ENCODE measurements at regions not wholly inside any gene's neighbourhood (a gene's known extent, or its start where the extent isn't known, plus 50 kb on each side); places are given as distances from the start of the nearest gene placed in this dataset.

DNA sequence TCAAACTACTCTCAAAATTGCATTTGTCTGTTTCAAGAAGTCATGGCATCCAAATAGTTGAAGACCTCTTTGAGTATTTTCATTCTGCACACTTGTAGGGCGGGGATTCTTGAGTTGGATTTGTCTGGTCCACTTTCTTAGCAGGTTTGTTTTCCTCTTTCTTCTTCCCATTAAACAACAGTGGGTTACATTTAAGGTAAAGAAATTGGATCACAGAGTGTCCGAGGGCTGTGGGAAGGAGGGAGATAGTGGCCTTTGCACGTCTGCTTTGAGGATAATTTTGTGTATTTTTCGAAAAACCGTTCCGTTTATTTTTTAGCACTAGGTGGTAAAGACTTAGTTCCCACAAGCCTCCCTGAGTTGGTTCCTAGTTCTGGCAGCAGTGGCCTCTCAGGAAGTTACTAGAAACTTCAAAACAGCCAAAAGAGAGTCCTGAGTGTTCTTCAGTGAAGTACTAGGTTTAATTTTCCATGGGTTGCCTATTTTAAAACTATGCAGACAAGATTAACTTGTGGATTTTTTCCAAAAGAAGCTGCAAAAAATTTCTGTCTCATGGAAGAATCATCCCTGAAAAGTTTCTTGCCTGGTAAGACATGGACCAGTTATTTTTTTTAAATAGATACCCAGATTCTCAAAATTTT, 107.9 kb downstream of the CDC42EP3 start:
- intact Hi-C loops (cut with DNase I): no loop called here
- Histone ChIP-seq H3K27ac (no peak overlapping the region), H3K9me3 (no peaks in the 10 kb centered on the region), H3K4me1 (peaks cover 8% of the 10 kb centered on the region), H3K4me3 (no peak overlapping the region), H3K27me3 (ENCODE audit: low read depth) (no peaks in the 10 kb centered on the region), H3K36me3 (no peaks in the 10 kb centered on the region)
- ATAC-seq (no peak), DNase-seq (no peak)
- TF ChIP-seq, protein P1, sequence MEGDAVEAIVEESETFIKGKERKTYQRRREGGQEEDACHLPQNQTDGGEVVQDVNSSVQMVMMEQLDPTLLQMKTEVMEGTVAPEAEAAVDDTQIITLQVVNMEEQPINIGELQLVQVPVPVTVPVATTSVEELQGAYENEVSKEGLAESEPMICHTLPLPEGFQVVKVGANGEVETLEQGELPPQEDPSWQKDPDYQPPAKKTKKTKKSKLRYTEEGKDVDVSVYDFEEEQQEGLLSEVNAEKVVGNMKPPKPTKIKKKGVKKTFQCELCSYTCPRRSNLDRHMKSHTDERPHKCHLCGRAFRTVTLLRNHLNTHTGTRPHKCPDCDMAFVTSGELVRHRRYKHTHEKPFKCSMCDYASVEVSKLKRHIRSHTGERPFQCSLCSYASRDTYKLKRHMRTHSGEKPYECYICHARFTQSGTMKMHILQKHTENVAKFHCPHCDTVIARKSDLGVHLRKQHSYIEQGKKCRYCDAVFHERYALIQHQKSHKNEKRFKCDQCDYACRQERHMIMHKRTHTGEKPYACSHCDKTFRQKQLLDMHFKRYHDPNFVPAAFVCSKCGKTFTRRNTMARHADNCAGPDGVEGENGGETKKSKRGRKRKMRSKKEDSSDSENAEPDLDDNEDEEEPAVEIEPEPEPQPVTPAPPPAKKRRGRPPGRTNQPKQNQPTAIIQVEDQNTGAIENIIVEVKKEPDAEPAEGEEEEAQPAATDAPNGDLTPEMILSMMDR (IDR thresholded peaks at IDR 0.05): no peak

DNA sequence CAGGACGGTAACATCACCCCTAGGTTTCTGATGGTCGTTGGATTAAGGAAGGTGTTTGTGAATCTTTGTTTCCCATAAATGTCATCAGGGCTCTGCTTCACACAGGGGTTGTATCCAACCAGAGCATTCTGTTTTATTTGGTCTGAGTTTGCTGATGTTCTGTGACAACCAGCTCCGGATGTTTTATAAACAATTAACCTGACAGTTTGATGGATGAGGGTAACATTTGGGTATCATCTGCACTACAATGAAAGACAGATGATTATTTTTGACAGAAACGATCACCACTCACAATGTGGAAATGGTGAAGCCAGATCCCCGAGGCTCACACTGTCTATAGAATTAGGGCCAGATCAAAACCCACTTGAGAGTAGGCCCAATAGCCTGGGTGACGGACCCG, 107.1 kb downstream of the CDC42EP3 start:
- Histone ChIP-seq H3K9me3 (no peaks in the 10 kb centered on the region), H3K4me3 (no peak overlapping the region), H3K27ac (no peak overlapping the region), H3K4me1 (peaks cover 8% of the 10 kb centered on the region), H3K27me3 (ENCODE audit: low read depth) (no peaks in the 10 kb centered on the region), H3K36me3 (no peaks in the 10 kb centered on the region)
- ATAC-seq: no peak
- TF ChIP-seq, protein P1 (IDR thresholded peaks at IDR 0.05): no peak
- intact Hi-C loops (cut with DNase I): no loop called here
- DNase-seq: no peak

DNA sequence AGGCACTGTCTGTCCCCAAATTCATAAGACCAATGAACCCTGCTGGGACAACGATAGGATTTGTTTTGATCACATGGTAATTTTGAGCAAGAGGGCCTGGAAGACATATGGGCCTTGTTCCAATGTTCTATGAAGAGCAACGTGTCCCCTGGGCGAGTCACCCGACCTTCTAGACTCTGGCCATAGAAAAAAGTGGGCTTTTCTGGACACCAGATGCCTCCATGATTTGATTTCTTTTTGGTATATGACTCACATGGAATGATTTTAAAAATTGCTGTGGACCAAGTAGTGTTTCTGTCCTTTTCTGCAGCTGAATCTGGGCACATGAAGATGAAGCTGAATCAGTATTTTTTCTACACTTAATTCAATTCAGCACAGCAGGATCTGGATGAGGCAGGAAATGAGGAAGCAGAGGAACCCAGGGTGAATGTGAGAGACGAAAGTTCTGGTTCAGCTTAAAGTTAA, 104.9 kb downstream of the CDC42EP3 start:
- intact Hi-C loops (cut with DNase I): no loop called here
- TF ChIP-seq, protein P1 (IDR thresholded peaks at IDR 0.05): no peak
- no peaks in the 10 kb centered on the region for H3K9me3 ChIP-seq
- H3K27ac ChIP-seq: no peak overlapping the region
- no peak overlapping the region for H3K4me3 ChIP-seq
- H3K4me1 ChIP-seq: peaks cover 8% of the 10 kb centered on the region
- no peaks in the 10 kb centered on the region for H3K27me3 ChIP-seq (ENCODE audit: low read depth)
- no peak for ATAC-seq
- DNase-seq: no peak
- H3K36me3 ChIP-seq: no peaks in the 10 kb centered on the region

DNA sequence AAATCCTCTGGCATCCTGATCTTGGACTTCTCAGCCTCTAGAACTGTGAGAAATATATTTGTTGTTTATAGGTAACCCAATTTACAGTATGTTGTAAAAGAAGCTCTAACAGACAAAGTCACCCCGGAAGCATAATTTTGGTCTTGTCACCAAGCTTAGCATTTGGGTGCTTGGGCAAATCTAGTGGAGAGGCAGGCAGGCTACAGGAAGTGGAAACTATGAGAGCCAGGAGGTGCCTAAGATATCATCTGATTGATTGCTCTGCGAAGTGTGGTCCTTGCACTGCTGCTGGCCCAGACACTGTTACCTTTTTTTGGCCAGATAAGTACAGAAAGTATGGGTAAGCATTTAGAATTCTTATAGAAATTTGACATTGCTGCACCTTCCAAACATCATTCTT, 102.9 kb downstream of the CDC42EP3 start:
- ATAC-seq (no peak), DNase-seq (no peak)
- Histone ChIP-seq H3K27me3 (ENCODE audit: low read depth) (no peaks in the 10 kb centered on the region), H3K9me3 (no peaks in the 10 kb centered on the region), H3K27ac (no peak overlapping the region), H3K36me3 (no peaks in the 10 kb centered on the region), H3K4me3 (no peak overlapping the region), H3K4me1 (peaks cover 8% of the 10 kb centered on the region)
- TF ChIP-seq, protein P1 (IDR thresholded peaks at IDR 0.05): no peak
- intact Hi-C loops (cut with DNase I): no loop called here

DNA sequence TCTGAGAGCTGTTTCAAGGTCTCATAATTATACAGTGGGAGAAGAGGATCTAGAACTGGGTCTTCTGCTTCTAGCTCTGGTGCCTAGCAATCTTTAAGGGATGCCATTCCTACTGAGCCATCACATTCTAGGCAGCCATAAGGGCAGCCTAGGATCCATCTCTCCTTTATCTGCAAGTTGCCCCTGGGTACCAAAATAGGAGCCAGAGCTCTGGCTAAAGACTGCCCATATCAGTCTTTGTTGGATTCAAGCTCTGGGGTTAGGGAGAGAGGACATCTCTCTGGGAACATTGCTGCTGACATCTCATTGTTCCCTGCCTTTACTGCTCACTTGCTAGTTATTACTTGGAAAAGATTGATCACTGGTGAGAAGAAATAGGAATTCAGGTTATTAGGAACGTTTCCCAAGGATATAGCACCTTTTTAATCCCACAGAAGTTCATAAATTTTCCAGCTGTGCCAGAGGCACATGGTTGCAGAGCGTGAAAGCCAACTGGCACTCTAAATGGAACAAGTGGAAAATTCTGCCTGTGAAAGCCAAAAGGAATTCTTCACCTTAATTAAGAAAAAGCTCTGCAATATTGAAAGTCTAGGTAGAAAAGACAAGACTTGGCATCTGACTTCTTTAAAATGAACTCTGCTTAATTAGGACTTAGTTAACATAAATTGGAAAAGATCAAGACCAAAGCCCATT, 102.2 kb downstream of the CDC42EP3 start:
- DNase-seq: no peak
- TF ChIP-seq, protein P1 (IDR thresholded peaks at IDR 0.05): no peak
- no peaks in the 10 kb centered on the region for H3K36me3 ChIP-seq
- H3K27ac ChIP-seq: no peak overlapping the region
- H3K4me3 ChIP-seq: no peak overlapping the region
- no peaks in the 10 kb centered on the region for H3K27me3 ChIP-seq (ENCODE audit: low read depth)
- peaks cover under 1% of the 10 kb centered on the region for H3K4me1 ChIP-seq
- no peak for ATAC-seq
- intact Hi-C loops (cut with DNase I): no loop called here
- no peaks in the 10 kb centered on the region for H3K9me3 ChIP-seq

Data from lower lobe of right lung (tissue), 2 donors.